ENCODE measurements at regions not wholly inside any gene's neighbourhood (a gene's known extent, or its start where the extent isn't known, plus 50 kb on each side); places are given as distances from the start of the nearest gene placed in this dataset.
"Not testable (repeated sequence)": the region's sequence is repeated elsewhere in the genome, so short reads cannot be mapped to it uniquely, and the experiment has no call there.

GRCh38 chr10:3926258-3926657 is 141.2 kb upstream of the KLF6 start:
- no peak overlapping the region for H3K27ac ChIP-seq
- no peaks in the 10 kb centered on the region for H3K9me3 ChIP-seq
- H3K36me3 ChIP-seq, result no peaks in the 10 kb centered on the region
- TF ChIP-seq EP300 (IDR thresholded peaks at IDR 0.05) (no peak), POLR2A (IDR thresholded peaks at IDR 0.05) (no peak), CTCF (IDR thresholded peaks at IDR 0.05) (no peak)
- no peaks in the 10 kb centered on the region for H3K4me1 ChIP-seq (ENCODE audit: insufficient read depth)
- DNase-seq, result no peak
- no peak overlapping the region for H3K4me3 ChIP-seq
- intact Hi-C loops (cut with DNase I), result no loop called here
- no peaks in the 10 kb centered on the region for H3K27me3 ChIP-seq
- WGBS, 3 donors, result 80 to 88% (median 80%) methylated on average over 4 of the region's 4 CpGs

GRCh38 chr10:3925184-3925583 is 140.2 kb upstream of the KLF6 start:
- H3K27me3 ChIP-seq, result no peaks in the 10 kb centered on the region
- no peaks in the 10 kb centered on the region for H3K9me3 ChIP-seq
- no peaks in the 10 kb centered on the region for H3K4me1 ChIP-seq (ENCODE audit: insufficient read depth)
- no peaks in the 10 kb centered on the region for H3K36me3 ChIP-seq
- intact Hi-C loops (cut with DNase I), result no loop called here
- TF ChIP-seq CTCF (IDR thresholded peaks at IDR 0.05), result no peak
- TF ChIP-seq EP300 (IDR thresholded peaks at IDR 0.05), result no peak
- no peak for TF ChIP-seq POLR2A (IDR thresholded peaks at IDR 0.05)
- DNase-seq, result no peak
- H3K27ac ChIP-seq, result no peak overlapping the region
- H3K4me3 ChIP-seq, result no peak overlapping the region
- WGBS, 3 donors, result 91 to 95% (median 93%) methylated on average over 4 of the region's 4 CpGs

GRCh38 chr10:3924344-3924743 is 139.3 kb upstream of the KLF6 start:
- Histone ChIP-seq H3K9me3 (no peaks in the 10 kb centered on the region), H3K4me3 (no peak overlapping the region), H3K36me3 (no peaks in the 10 kb centered on the region), H3K27me3 (no peaks in the 10 kb centered on the region), H3K4me1 (ENCODE audit: insufficient read depth) (no peaks in the 10 kb centered on the region), H3K27ac (no peak overlapping the region)
- intact Hi-C loops (cut with DNase I), result no loop called here
- TF ChIP-seq CTCF (IDR thresholded peaks at IDR 0.05) (no peak), POLR2A (IDR thresholded peaks at IDR 0.05) (no peak), EP300 (IDR thresholded peaks at IDR 0.05) (no peak)
- WGBS, 3 donors, result 74 to 77% (median 74%) methylated on average over 5 of the region's 5 CpGs
- no peak for DNase-seq

GRCh38 chr10:3923033-3923432 is 138.0 kb upstream of the KLF6 start:
- Histone ChIP-seq H3K4me1 (ENCODE audit: insufficient read depth) (no peaks in the 10 kb centered on the region), H3K4me3 (no peak overlapping the region), H3K27ac (no peak overlapping the region), H3K27me3 (no peaks in the 10 kb centered on the region), H3K9me3 (no peaks in the 10 kb centered on the region), H3K36me3 (no peaks in the 10 kb centered on the region)
- 62 to 66% (median 64%) methylated on average over 4 of the region's 4 CpGs for WGBS, 3 donors
- intact Hi-C loops (cut with DNase I), result no loop called here
- TF ChIP-seq EP300 (IDR thresholded peaks at IDR 0.05) (no peak), POLR2A (IDR thresholded peaks at IDR 0.05) (no peak)
- no peak for DNase-seq

GRCh38 chr10:3919709-3920308 is 134.8 kb upstream of the KLF6 start:
- 15% methylated on average over 3 of the region's 3 CpGs for WGBS, 3 donors

GRCh38 chr10:3917392-3917791 is 132.4 kb upstream of the KLF6 start:
- H3K4me3 ChIP-seq; H3K36me3 ChIP-seq; intact Hi-C loops (cut with DNase I); H3K27me3 ChIP-seq; DNase-seq; H3K4me1 ChIP-seq (ENCODE audit: insufficient read depth); H3K27ac ChIP-seq; H3K9me3 ChIP-seq: not testable (repeated sequence)
- WGBS, 3 donors, result 77 to 86% (median 81%) methylated on average over 6 of the region's 6 CpGs

More at GRCh38 chr10:3919709-3920308, 134.8 kb upstream of the KLF6 start:
- Histone ChIP-seq H3K9me3 (no peaks in the 10 kb centered on the region), H3K27ac (no peak overlapping the region), H3K36me3 (no peaks in the 10 kb centered on the region), H3K27me3 (no peaks in the 10 kb centered on the region), H3K4me3 (no peak overlapping the region), H3K4me1 (ENCODE audit: insufficient read depth) (no peaks in the 10 kb centered on the region)
- TF ChIP-seq POLR2A (IDR thresholded peaks at IDR 0.05), result no peak
- no peak for TF ChIP-seq CTCF (IDR thresholded peaks at IDR 0.05)
- TF ChIP-seq EP300 (IDR thresholded peaks at IDR 0.05), result no peak
- no peak for DNase-seq
- intact Hi-C loops (cut with DNase I), result no loop called here
